GM19328 (cell line): ENCODE measurements at regions not wholly inside any gene's neighbourhood (a gene's known extent, or its start where the extent isn't known, plus 50 kb on each side); places are given as distances from the start of the nearest gene placed in this dataset.

ENCODE experiments used
- ATAC-seq: cut with Tn5 transposase; IDR thresholded peaks from one replicate; pipeline ENCODE4 v1.9.1; 2021; ENCODE audit warnings: mild to moderate bottlenecking, moderate library complexity; ENCODE audit not compliant: unreplicated experiment

DNA sequence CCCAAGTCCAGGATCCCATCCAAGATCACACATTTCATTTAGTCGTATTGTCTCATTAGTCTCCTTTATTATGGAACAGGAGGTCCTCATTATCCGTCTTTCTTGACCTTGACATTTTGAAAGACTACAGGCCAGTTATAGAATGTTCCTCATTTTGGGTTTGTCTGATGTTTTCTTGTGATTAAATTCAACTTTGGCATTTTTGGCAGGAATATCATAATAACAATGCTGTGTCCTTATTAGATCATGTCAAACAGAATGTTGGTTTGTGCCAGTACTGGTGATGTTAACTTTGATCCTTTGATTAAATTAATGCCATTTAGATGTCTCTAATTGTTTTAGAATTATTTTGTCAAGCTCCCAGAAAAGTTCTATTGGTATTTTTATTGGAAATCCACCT lies 106.5 kb upstream of the FRY start:
- no peak for ATAC-seq

DNA sequence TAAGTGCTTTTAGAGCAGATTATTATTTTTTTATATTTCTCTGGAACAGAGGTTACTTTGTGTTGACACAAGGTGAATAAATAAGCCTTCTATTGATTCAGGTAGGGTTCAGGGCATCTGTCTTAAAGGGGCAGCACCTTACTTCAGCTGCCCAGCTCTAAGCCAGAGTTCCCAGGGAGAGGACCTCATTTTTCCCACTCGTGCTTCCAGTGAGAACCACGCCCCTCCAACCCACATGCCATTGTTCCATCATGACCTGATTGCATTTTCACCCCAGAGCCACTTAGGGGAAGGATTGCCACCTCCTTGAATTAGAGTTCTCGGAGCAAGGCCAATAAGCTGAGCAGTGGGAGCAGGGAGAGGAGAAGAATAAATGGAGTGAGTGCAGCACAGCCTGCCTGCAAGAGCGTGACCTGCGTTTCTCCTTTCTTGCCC lies 104.3 kb upstream of the FRY start:
- ATAC-seq, result no peak

DNA sequence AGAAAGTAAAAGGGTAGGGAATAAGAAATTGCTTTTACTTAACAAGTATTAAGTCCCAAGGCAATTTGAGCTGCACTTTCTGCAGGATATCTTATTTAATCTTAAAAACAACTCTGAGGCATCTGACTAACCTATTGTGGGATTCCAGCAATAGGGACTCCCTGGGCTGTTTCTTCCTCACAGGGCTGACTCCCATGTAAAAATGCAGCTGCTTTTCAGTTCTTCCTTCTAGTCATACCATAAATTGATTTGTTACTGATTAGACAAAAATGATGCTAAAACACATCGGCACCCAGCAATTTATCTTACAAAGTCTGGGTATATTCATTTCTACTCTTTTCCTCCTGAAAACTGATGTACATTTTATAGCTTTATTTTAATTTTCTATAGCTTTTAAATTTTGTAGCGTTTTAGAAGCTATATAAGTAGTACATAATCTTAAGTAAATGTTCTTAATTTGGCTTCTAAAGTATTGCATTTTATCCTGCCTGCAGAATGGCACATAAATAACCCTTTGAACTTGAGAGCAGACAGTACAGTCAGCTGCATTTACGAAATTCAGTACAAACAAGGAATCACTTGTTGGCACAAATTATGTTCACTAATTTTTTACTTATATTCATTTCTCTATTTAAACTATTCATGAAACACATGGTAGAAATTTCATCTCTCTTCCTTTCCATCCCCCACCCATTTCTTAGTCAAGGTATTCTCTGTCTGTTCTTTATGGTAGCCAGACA lies 102.4 kb upstream of the FRY start:
- ATAC-seq, result no peak

DNA sequence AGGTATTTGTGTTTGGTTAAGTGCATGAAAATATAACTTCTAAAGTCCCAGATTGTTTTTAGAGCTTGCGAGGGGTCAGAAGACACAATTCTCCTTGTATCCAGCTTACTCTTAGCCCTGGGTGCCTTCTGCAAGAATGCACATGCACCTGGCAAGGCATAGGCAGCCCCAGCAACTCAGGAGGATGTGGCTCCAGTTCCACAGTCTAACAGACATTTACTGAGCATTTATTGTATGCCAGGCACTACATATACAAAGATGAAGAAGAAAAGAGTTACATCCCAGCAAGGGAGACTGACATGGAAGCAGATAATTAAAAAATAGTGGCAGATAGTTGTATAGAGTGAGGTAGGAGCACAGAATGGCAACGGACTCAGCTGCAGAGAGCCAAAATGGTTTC lies 101.1 kb upstream of the FRY start:
- ATAC-seq, result peak; percentile 18

DNA sequence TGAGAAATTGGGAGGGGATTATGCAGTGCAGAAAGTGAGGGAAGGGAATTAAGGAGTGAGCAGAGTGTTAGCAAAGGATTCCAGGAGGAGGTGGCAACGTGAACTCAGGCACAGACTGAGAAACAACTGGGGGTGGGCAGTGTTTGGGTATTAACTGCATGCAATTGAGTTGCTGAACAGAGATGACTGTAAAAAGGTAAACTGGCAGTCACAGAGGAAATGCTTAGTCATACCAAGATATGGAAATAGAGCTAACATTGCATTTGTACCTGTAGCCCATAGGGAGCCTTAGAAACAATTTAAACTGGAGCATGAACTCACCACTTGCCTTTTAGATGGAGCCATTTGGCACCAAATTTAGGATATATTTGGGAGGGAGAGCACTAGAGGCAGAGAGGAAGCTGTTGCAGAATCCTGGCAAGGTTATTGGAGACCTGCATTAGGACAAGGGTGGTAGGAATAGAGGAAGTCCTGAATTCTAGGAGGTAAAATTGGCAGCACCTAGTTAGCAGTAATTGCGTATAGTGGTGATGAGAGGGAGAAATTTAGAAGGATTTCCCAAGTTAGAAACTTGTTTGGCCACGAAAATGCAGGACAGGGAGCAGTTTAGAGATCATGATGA lies 100.6 kb upstream of the FRY start:
- ATAC-seq, result peak; percentile 98

DNA sequence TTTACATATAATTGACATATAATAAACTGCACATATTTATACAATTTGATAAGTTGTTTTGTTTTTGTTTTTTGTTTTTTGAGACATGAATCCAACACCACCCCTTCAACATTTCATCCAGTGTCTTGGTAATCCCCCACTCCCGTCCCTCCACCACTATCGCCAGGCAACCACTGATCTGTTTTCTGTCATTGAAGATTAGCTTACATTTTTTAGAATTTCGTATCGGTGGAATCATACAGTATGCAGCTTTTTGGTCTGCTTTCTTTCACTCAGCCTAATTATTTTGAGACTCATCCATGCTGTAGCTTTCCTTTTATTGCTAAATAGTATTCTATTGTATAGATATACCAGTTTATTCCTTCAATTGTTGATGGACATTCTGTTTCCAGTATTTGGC lies 94.1 kb upstream of the FRY start:
- ATAC-seq, result no peak

DNA sequence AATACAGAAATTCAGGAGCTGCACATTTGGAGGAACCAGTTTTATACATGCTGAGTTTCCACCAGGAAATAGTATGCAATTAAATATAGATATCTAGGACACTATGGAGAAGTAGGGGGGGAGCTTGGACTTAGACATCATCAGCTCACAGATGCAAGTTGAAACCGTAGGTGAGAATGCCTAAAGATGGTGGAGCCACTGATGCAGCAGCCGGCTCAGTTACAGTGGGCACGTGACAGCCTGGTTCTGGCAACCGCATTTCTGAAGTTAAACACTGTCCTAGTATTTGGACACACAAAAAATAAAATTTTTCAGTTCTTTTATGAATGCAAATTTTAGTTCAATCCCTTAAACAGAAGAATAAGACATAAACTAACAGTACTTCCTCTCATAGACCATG lies 91.5 kb upstream of the FRY start:
- ATAC-seq, result no peak

DNA sequence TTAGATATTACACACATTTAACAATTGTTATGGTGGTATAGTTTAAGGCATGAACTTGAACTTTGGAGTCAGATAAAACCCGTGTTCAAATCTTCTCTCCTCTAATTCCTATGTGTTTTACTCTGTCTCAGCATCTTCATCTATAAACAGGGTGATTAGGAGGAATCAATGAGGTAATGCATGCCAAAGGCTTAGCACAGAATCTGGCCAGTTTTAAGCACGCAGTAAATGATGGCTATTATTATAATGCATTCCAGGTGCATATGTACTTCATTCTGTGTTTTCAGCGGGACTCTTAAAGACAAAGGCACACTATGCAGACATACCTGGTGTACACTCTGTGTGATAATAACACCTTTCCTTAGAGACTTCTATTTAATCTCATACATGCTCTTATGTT lies 88.0 kb upstream of the FRY start:
- ATAC-seq, result no peak

DNA sequence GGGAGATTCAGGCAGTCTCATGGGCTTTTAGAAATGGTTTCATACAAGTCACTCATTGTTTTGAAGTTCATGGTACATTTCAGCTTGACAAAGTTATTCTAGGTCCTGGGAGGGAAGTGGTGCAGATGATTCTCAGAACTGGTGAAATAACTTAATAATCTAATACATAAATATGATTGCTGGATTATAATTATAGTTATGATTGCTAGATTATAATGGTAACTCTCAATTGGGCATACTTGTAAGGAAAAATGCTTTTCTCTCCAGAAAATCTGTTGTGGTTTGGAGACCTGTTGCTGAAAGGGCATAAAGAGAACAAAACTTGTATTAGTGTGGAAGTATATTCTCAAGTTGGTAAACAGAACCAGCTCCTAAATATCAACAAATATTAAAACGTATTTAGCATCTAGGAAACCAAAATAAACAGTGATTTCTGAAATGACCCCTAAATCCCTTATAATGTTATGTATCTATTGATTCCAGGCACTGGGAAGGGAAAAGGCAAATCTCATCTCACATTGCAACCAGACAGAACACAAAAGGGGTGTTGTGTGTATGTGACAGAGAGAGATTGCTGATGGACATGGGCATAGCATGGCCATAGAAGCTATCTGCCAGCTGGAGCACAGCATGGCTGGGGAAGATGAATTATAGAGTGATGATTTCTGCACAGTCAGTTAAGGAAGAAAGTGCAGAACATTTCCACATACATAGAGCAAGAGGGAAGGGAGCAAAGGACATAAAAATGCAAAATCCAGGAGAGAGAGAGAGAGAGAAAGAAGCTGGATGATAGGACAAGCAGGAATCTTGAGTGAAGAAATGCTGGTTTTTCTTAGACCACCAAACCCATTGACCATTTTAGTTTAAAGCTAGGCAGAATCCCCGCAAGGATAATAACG lies 87.1 kb upstream of the FRY start:
- no peak for ATAC-seq

DNA sequence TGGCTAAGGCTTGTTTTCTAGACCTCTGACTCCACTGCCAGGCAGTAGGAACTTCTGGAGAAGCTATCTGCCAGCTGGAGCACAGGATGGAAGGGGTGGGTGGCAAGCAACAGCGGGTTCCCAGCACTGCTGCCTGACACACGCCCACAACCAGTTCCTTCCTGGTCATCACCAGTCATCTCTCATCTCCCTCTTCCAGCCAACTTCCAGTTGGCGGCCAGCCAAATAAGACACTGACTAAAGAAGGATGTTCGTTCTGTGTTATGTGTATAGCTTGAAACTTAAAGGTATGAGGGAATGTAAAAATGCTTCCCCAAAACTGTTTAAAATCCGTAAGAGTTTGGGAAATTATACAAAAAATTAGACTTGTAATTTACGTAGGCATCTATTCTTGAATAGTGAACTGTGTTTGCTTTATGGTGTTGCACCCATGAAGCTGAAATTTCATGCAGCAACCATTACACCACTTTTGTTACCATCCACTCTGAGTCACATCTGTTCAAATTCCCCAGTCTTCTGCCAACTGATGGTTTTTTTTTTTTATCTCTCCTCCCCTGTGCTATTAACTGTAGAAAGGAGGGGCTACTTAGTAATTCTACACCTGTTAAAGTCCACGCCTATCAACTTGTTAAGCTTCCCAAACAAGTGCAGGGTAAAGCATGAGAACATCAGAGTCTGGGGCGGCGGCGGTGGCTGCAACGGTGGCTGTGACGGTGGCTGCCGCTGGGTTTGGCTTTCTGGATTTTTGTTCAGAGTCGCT lies 86.2 kb upstream of the FRY start:
- no peak for ATAC-seq

DNA sequence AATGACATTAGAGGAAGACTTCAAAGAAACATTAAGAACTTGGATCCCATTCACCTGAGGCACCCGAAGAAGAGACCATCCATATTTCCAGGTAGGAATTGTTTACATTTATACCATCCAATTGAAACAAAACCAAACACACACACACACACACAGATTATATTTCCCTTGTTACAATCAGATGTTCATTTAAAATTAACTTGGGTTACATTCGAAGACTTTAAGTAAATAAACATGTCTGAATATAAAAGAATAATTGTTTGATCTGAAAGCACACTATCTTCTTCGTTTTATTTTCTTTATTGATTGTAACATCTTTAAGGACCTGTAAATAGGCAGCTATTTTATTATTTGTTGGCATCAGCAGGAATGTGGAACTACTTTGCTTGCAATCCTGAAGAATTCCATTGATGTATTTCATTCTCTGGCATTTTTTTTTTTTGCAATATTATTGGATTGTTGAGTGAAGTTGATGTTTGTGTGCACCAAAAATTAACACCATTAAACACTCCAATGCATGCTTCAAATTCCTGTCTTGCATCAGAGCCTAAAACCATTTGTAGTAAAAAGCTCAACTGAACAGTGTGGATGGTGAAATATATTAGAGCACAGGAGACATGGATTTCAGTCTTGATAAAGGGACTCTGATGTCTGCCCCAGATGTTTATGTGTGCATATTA lies 85.3 kb upstream of the FRY start:
- no peak for ATAC-seq

DNA sequence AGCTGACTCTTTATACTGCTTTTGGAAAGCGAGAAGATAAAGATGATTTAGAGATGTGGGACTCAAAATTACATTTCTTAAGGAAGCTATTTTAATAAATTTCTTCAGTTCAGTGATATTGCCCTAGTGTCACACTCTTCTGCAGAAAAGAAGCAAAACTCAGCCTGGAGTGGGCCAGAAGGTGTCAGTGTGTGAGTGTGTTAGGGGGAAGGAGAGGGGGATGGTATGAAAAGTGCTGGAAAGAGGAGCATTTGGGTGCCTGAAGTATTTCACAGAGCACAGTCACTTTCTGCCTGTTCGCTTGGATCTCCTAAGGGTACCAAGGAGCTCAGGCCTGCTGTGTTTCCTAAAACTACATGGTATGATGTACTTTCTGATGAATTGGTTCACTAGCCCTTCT lies 84.5 kb upstream of the FRY start:
- ATAC-seq, result no peak

DNA sequence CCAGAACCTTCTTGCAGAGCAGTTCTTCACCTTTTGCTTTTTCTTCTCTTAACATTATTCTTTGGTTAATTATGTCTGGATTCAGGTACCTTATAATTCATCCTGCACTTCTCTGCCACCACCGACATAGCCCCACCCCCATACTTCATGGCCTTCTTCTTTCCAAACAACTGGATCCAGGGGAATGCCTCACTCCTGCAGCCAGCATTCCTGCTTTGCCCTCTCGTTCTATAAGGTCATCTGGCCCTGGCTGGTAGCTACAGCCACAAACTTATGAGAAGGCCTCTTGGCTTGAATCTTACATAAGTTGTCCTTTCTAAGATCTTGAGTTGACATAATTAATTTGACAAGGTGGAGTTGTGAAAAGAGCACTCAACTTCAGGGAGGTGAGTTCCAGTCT lies 84.1 kb upstream of the FRY start:
- ATAC-seq, result no peak

DNA sequence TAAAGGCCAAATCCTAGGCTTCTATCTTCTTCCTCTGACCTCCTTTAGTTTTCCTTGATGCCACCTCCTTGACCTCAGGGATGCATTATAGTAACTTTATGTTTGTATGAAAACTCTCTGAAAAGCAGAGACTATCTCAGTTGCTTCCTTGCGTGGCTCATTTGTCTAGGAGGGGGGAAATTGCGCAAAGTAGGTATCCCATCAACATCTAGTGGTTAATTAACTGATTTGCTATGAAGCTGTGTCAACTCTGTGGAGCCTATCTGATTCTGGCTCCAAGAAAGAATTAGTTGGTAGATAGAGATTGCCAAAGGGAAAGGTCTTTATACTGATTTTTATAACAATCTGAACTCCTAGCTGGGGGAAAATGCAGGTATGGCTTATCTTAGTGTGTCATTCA lies 82.1 kb upstream of the FRY start:
- ATAC-seq, result no peak

DNA sequence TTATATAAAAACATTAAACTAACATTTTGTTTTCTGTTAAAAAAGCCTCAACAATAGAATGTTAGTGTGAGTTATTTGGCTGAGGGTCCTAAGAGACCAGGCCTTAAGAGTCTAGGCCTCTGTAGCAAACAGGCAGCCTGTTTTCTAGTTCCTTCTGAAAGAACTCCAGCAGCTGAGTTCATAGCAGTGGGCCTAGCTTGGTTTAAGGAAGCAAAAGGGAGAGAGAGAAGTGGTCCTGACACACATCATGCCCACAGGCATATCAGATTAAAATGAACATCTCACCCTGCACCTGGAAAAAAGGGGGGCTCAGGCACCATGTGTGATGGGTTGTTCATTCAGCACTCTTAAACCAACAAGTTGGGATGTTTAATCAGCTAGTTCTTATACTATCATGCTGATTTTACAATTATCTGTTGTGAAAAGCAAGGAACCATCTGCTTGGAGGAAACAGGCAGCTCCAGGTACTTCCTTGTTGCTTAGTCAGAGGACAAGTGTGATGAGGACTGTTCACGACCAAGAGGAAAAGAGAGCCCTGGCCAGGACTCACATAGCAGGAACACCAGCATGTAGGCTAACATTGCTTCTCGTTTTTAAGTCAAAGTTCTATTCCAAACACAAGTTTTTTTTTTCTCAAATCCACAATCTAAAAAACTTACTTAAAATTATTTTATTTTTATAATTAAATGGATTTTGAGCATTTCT lies 81.3 kb upstream of the FRY start:
- no peak for ATAC-seq

DNA sequence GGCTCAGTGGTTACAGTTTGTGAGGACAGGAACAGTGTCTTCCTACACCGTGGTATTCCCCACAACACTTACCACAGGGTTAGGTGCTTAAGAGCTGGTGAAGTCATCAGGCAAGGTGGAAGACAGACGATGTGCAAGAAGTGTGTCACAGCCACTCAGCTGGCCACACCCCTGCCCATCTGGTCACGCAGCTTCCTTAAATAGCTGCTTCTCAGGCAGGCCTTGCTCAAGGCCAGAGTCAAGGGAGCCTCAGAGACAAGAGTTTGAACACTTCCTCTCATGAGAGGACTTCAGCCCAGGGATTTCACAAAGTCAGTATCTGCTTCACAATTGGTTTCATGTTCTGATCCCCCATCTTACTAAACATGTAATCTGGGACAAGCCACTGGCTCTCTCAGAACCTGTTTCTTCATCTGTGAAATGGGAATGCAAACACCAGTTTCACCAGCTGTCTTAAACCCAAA lies 80.3 kb upstream of the FRY start:
- peak; percentile 85 for ATAC-seq

DNA sequence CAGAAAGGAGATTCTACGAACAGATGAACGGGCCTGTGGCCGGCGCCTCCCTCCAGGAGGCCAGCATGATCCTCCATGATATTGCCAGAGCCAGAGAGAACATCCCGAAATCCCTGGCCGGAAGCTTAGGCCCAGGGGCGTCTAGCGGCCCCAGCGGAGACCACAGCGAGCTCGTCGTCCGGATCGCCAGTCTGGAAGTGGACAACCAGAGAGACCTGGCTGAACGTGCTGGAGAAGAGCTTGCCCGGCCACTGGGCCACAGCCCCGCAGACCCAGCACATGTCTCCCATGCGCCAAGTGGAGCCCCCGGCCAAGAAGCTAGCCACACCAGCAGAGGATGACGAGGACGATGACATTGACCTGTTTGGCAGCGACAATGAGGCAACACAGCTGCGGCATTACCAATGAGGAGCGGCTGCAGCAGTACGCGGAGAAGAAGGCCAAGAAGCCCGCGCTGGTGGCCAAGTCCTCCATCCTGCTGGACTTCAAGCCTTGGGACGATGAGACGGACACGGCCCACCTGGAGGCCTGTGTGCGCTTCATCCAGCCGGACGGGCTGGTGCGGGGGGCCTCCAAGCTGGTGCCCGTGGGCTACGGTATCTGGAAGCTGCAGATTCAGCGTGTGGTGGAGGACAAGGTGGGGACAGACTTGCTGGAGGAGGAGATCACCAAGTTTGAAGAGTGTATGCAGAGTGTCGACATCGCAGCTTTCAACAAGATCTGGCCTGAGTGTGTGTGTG lies 78.8 kb upstream of the FRY start:
- ATAC-seq, result no peak

DNA sequence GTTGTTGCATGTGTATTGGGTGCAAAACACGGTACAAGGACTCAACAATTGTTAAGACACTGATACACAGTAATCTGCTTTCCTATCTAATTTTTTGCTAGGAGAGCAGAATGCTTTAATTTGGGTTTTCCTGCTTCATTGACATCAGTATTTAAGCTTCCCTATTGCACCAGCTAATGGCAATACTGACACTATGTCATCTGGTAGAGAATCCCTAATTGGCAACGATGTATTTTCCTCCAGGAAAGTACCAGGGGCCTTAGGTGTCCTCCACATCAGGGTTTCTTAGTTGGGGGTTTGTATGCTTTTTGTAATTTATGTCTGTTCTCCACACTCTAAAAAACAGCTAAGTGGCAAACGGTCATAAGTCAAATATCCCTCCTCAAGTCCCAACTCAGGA lies 76.5 kb upstream of the FRY start:
- no peak for ATAC-seq

DNA sequence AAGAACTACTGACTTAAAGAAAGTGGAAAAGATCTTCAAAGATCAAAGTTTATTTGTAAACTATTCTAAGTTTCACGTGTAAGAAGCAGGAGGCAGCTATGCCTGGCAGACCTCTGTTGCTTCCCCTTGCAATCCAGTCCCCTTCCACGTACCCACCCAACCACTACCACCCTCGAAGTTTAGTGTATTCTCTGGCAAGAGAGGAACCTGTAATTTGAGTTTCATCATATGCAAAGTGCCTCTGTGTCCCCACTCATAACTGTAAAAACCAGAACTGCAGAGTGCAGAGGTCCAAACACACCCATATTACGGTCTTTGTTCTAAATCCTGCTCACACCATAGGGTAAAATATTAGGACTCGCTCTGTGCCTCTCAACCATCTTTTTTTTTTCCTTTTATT lies 75.8 kb upstream of the FRY start:
- ATAC-seq, result no peak
